ENCODE measurements at regions not wholly inside any gene's neighbourhood (a gene's known extent, or its start where the extent isn't known, plus 50 kb on each side); places are given as distances from the start of the nearest gene placed in this dataset.
"Not testable (repeated sequence)": the region's sequence is repeated elsewhere in the genome, so short reads cannot be mapped to it uniquely, and the experiment has no call there.

- no peak for DNase-seq
Measured at GRCh38 chr18:38805256-38805655, 1239.7 kb upstream of the CELF4 start.

DNA sequence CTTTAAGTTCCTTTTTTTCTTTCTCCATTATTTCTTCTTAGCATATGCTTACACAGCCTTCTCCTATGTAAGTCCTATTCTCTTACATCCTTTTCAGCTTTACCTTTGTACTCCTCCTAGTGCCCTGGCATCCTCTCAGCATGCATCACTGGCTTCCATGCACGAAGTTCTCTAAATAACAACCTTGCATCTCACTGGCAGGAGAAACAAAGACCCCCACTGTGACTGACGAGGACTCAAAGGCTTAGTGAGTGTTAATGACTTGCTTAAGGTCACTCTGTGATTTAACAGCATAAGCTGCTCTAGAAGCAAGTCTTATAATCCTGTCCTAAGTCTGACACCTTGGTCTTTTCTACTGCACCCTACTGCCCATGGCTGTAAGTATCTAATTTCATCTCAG, 1236.0 kb upstream of the CELF4 start:
- no peak for DNase-seq

DNA sequence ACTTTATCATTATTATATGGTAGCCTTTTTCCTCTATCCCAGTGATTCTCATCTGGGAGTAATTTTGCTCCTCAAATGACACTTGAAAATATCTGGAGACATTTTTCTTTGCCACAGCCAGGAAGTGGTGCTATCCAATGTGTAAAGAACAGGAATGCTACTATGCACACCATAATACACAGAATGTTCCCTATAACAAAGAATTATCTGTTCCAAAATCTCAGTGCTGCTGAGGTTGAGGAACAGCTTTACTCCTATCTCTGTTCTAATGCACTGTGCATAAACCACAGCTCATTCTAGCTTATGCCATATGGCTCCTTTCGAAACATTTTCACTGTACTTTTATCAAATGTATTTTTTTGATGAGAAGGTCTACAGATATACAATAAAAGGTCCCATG, 1231.2 kb upstream of the CELF4 start:
- DNase-seq = no peak

DNA sequence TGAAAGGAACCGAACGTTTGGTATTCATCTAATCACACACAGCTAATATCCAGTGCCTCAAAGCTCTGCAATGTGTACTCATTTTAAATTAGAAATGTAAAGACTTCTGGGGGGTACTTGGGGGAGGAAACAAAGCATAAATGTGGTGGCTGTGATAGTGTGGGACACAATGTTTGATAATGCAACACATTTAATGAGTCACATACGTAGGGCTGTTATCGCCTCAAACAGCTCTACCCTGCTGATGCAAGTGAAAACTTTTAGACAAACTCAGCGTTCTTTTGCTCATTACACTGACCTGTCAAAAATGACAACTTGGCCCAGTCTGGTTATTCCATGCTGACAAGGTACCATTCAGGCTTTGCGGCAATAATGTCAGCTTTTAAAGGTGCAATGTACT, 1227.1 kb upstream of the CELF4 start:
- no peak for DNase-seq

GRCh38 chr18:38790786-38791185, 1225.2 kb upstream of the CELF4 start:
- no peak for DNase-seq

- no peak for DNase-seq
Measured at GRCh38 chr18:38790303-38790702, 1224.7 kb upstream of the CELF4 start.

- DNase-seq = no peak
Measured at GRCh38 chr18:38789141-38789540, 1223.5 kb upstream of the CELF4 start.

DNA sequence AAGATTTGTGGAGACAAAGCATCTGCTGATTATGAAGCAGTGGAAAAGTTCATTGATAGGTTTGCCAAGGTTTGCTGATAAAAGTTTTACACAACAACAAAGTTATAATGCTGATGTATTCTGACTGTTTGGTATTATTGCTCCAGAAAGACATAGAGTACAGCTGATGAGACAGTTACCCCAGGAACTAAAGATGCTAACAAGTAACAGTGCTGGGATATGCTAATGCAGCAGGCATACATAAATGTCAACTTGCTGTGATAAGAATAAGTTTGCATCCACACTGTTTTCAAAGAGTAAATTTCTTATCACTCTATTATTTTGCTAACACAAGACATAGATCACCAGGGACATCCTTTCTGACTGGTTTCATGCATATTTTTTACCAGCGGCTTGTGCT, 1221.3 kb upstream of the CELF4 start:
- no peak for DNase-seq

- DNase-seq = not testable (repeated sequence)
Measured at GRCh38 chr18:38771620-38772019, 1206.0 kb upstream of the CELF4 start.

DNA sequence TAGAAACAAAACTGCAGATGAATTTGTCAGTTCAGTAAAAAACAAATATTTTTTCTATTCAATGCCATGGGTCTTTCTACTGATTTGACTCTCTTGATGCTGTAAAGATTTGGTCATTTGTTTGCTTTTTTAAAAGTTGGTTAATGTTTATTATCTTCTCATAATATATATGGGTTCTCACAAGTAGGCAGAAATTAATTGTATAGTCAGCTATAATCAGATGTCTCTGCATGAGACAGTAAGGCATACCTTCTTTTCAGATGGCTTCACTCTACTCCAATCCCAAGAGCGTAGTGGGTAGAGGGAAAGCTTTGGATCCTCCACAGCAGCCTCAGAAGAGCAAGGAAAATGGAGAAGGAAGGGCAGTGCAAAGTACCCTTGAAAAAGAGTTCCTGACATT, 1202.9 kb upstream of the CELF4 start:
- no peak for DNase-seq

- DNase-seq = no peak
Measured at GRCh38 chr18:38759457-38759856, 1193.9 kb upstream of the CELF4 start.

DNA sequence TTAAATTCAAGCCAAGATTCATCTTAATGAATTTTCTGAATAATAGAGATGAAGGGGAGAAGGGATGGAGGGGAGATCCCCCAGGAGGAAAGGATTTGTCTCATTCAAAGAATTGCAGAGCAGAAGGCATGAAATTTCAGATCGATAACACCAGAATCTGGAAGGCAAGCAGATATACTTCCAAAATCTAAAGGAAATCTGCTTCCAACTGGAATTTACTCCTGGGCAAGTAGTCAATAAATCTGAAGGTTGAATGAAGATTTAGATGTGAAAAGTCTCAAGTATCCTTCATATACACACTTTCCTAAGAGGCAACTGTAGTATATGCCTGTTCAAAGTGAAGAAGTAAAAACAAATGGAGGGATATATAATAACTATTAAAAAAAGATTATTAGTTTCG, 1190.8 kb upstream of the CELF4 start:
- DNase-seq = no peak

GRCh38 chr18:38752430-38752829, 1186.8 kb upstream of the CELF4 start:
- no peak for DNase-seq

DNA sequence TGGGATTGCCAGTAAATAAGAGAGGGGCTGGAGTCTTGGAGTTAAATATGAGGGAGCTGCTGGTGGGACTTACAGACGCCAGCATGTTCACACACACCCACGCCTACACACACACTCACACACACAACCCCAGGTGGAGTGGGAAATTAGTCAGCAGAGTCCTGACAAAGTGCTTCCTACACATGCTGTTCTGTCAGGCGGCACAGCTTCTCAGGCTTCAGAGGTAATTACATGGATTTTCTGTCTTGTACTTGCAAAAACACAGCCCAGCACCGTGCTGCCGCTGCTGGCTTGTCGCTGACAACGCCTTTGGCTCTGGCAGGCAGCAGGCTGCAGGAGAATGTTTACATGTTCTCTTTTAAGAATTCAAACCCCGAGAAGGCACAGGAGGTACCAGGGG, 1186.3 kb upstream of the CELF4 start:
- DNase-seq = no peak

DNA sequence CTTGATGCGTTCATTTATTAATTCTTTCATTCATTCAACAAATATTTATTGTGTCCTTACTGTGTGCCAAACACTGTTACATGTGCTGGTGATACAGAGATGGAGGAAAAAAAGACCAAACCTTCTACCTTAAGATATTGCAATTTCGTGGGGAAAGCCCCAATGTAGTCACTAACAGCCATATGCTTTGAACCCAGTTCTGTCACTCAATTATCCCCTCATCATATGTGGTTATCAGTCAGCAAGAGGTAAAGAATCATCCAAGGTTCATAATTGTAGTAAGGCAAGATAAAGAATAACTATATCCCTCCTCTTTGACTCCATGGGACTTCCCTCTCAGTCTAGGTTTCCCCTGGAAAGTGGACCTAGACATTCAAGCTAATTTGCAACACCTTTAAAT, 1185.6 kb upstream of the CELF4 start:
- no peak for DNase-seq

DNA sequence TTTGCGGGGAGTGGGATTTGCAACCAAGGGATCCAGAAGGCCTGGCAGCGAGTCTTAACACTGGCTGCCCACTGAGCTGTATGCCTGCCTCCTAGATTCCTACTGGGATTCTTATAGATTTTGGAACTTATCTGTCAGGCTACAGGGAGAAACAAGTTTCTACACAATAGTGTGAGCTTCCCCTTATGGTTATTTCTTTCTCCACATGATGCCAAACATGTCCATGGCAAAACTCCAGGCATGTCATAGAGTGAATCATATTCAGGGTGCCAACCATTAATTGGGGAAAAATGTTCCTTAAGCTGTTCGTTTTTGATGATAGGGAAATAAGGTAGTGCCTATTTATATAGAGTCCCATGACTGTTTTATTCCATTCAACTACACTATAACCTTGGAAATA, 1185.2 kb upstream of the CELF4 start:
- no peak for DNase-seq

- DNase-seq = no peak
Measured at GRCh38 chr18:38747153-38747552, 1181.6 kb upstream of the CELF4 start.

DNA sequence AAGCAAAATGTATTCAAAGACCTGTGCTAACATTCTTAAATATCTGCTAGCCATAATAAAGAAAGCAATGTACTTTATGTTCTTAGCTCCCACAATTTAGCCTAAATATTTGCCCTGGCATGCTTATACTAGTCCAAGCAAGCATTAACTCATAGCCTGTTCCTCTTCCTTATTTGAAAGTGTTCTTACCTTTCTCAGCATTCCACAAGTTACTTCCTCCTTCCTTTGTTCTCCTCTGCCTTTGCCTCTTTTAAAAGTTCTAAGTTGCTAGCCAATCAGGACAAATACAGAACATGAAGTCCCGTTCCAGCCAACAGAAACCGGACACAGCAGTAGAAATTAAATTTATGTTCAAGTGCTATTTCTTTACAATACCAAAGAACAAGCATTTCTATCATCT, 1154.6 kb upstream of the CELF4 start:
- not testable (repeated sequence) for DNase-seq

GRCh38 chr18:38718365-38718901, 1152.8 kb upstream of the CELF4 start:
- no peak for DNase-seq

- no peak for DNase-seq
Measured at GRCh38 chr18:38709122-38709521, 1143.5 kb upstream of the CELF4 start.

- no peak for DNase-seq
Measured at GRCh38 chr18:38706373-38706772, 1140.8 kb upstream of the CELF4 start.

- DNase-seq = no peak
Measured at GRCh38 chr18:38698088-38698487, 1132.5 kb upstream of the CELF4 start.

DNA sequence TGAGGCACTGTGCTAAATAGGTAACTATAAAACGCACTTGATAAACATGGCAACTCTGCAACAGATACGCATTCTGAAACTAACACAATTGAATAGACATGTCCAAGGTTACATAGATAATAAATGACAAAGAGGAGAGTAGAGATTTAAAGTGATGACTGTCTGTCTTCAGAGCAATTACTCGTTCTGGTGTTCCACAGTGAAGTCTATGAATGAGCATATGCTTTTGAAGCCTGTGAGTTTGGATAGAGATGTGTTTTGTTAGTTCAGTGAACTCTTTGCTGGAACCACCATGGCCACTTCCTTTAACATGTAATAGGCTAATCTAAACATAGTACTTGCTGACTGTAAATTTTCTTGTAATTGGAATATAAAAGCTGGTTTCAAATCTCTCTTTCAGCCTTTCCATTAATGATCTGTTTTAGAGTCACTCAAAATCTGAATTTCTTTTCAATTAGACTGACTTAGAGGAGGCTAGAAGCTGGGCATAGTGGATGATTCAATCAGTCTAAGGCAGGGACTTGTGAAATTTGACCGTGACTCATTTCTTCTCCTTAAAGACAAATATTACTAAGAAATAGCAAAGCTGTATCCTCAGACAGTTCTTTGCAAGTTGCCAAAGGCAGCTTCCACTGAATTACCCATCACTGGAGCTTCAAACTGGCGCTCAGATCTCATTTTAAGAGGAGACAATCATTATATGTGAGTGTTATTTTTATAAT, 1130.1 kb upstream of the CELF4 start:
- no peak for DNase-seq

GRCh38 chr18:38693104-38693503, 1127.5 kb upstream of the CELF4 start:
- DNase-seq = no peak

- no peak for DNase-seq
Measured at GRCh38 chr18:38690626-38691025, 1125.0 kb upstream of the CELF4 start.

All from hindlimb muscle (tissue), 1 donor.